ENCODE measurements at regions not wholly inside any gene's neighbourhood (a gene's known extent, or its start where the extent isn't known, plus 50 kb on each side); places are given as distances from the start of the nearest gene placed in this dataset.

DNA sequence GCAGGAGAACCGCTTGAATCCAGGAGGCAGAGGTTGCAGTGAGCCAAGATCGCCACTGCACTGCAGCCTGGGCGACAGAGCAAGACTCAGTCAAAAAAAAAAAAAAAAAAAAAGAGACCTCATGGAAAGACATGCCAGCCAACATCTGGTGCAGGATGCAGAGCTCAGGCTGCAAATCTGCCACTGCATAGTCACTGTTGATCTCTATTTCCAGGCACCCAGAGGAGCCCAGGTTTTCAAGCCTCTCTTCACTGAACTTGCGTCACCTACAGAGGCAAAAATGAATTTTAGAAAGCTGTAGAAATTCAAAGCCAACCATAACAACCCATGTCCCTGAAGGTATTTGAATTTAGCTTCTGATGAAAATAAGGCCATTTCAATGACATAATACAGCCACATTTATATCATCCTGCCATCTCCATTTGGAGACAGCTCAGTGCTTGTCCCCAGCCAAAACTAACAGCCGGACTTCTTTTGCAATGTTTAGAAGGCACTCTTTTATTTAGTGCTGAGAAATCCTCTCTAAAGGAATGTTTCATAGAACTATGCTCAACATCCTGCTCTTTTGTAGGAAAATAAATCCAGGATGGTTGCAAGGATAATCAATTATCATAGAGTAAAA, 113.3 kb downstream of the SNX18 start:
- TF ChIP-seq, protein P1, sequence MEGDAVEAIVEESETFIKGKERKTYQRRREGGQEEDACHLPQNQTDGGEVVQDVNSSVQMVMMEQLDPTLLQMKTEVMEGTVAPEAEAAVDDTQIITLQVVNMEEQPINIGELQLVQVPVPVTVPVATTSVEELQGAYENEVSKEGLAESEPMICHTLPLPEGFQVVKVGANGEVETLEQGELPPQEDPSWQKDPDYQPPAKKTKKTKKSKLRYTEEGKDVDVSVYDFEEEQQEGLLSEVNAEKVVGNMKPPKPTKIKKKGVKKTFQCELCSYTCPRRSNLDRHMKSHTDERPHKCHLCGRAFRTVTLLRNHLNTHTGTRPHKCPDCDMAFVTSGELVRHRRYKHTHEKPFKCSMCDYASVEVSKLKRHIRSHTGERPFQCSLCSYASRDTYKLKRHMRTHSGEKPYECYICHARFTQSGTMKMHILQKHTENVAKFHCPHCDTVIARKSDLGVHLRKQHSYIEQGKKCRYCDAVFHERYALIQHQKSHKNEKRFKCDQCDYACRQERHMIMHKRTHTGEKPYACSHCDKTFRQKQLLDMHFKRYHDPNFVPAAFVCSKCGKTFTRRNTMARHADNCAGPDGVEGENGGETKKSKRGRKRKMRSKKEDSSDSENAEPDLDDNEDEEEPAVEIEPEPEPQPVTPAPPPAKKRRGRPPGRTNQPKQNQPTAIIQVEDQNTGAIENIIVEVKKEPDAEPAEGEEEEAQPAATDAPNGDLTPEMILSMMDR (conservative IDR thresholded peaks at IDR 0.05) = no peak
- TF ChIP-seq ZFX (IDR thresholded peaks at IDR 0.05) = no peak
